Rectal smooth muscle tissue (tissue), 1 donor: ENCODE measurements at regions not wholly inside any gene's neighbourhood (a gene's known extent, or its start where the extent isn't known, plus 50 kb on each side); places are given as distances from the start of the nearest gene placed in this dataset.

Experiments used
- H3K27ac ChIP-seq: one replicate; pipeline ENCODE4 v1.7.0; 2013; ENCODE audit warnings: low read depth, low read length, inconsistent platforms
- H3K27me3 ChIP-seq: one replicate; pipeline ENCODE4 v1.7.0; 2013; ENCODE audit warnings: low read length; ENCODE audit not compliant: control insufficient read depth, insufficient read depth
- H3K36me3 ChIP-seq: one replicate; pipeline ENCODE4 v1.7.0; 2013; ENCODE audit warnings: low read length; ENCODE audit not compliant: control insufficient read depth, insufficient read depth
- H3K4me1 ChIP-seq: one replicate; pipeline ENCODE4 v1.7.0; 2013; ENCODE audit warnings: low read length; ENCODE audit not compliant: control insufficient read depth, insufficient read depth
- H3K4me3 ChIP-seq: one replicate; pipeline ENCODE4 v1.7.0; 2013; ENCODE audit warnings: low read length
- H3K9ac ChIP-seq: one replicate; pipeline ENCODE4 v1.7.0; 2013; ENCODE audit warnings: low read length

DNA sequence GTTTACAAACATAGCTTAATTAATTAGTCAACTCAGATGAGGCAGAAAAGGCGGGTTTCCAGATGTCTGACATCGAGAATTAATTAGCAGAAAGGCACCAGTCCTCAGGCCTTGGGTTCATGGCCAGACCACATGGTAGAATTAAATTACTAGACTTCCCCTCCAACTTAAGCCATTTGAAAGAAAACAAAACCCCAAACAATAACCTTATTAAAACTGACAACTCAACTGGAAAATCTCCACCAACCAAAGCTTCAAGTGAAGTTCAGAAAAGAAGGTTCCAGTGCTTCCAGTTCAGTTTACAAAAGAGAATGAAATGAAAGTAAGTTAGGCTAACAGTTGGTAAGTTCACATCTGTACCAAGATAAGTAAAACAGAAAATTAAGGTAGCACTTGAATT, 349.5 kb downstream of the GRIN2B start:
- no peaks in the 10 kb centered on the region for H3K4me1 ChIP-seq

DNA sequence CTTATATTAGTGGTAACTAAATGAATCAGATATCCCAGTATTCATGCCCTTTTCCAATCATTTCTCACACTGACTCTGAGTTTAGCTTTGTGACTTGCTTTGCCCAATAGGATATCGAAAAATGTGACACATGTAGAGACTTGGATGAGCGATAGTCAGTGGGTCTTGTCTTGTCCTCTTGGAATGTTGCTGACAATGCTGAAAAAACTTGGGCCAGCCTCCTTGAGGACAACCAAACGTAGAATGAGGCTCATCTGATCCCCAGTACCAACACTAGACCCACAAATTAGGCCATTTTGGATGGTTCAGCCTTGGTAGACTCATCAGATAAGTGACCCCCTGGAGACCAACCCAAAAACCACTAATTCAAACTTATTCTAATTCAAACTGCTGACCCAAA, 351.0 kb downstream of the GRIN2B start:
- no peaks in the 10 kb centered on the region for H3K4me1 ChIP-seq
- no peak overlapping the region for H3K4me3 ChIP-seq
- H3K9ac ChIP-seq = no peak overlapping the region
- H3K36me3 ChIP-seq = no peaks in the 10 kb centered on the region
- H3K27me3 ChIP-seq = no peaks in the 10 kb centered on the region
- H3K27ac ChIP-seq = no peak overlapping the region

More for the DNA sequence above, 349.5 kb downstream of the GRIN2B start:
- Histone ChIP-seq H3K27ac (no peak overlapping the region), H3K36me3 (no peaks in the 10 kb centered on the region), H3K9ac (no peak overlapping the region), H3K4me3 (no peak overlapping the region), H3K27me3 (no peaks in the 10 kb centered on the region)

DNA sequence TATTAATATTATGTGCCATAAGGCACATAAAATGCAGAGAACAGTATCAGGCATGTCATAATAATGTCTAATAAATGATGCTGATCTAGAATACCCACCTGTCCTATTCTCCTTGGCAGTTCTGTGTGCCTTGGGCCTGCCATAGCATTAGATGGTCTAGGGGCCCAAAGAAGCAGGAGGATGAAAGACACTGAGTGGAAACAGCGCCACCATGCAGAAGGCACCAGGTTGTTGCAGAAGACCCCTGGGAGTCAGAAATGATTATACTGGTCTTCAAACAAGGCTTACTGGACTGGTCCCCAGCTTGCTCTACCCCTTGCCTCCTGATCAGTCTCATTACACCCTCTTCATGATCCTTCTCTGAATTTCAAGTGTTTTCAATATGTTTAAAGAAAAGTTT, 353.3 kb downstream of the GRIN2B start:
- H3K9ac ChIP-seq = no peak overlapping the region
- no peaks in the 10 kb centered on the region for H3K4me1 ChIP-seq
- no peak overlapping the region for H3K4me3 ChIP-seq
- H3K27ac ChIP-seq = no peak overlapping the region
- no peaks in the 10 kb centered on the region for H3K36me3 ChIP-seq
- no peaks in the 10 kb centered on the region for H3K27me3 ChIP-seq

DNA sequence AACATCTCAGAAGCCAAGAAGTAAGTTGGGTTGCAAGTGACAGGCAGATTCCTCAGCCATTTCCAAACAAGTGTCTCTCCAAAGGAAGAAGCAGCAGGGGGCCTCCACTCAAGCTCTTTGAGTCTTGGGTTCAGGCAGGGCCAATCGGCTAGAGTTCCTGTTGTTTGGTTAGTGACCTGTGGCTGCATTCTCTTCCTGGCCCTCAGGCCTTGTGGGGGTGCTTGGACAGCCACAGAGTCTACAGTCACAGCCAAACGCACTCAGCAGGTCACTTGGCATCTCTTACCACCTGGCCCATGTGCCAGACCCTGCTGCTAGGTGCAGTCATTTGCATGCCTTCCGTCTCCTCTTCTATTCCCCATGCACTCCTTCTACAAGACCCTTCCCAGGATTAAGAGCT, 353.9 kb downstream of the GRIN2B start:
- Histone ChIP-seq H3K27me3 (no peaks in the 10 kb centered on the region), H3K4me1 (no peaks in the 10 kb centered on the region), H3K27ac (no peak overlapping the region), H3K36me3 (no peaks in the 10 kb centered on the region), H3K9ac (no peak overlapping the region), H3K4me3 (no peak overlapping the region)

DNA sequence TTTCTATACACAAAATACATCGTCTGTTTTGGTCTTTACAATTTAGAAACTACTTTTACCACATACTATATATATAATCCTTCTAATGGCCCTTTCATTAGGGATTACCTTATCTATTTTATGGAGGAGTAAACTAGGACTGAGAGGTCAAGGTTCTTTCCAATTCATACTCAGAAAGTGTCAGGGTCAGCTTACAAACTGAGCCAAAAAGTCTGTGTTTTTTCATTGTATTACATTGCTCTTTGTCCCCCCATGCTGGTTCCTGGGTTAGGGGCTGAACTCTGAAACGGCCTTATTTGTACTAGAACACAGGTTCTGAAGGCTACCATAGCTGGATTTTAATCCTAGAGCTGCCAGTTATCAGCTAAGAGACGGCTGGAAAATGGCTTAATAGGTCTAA, 368.1 kb downstream of the GRIN2B start:
- Histone ChIP-seq H3K9ac (no peak overlapping the region), H3K27ac (no peak overlapping the region), H3K36me3 (no peaks in the 10 kb centered on the region), H3K4me3 (no peak overlapping the region), H3K4me1 (no peaks in the 10 kb centered on the region), H3K27me3 (no peaks in the 10 kb centered on the region)

DNA sequence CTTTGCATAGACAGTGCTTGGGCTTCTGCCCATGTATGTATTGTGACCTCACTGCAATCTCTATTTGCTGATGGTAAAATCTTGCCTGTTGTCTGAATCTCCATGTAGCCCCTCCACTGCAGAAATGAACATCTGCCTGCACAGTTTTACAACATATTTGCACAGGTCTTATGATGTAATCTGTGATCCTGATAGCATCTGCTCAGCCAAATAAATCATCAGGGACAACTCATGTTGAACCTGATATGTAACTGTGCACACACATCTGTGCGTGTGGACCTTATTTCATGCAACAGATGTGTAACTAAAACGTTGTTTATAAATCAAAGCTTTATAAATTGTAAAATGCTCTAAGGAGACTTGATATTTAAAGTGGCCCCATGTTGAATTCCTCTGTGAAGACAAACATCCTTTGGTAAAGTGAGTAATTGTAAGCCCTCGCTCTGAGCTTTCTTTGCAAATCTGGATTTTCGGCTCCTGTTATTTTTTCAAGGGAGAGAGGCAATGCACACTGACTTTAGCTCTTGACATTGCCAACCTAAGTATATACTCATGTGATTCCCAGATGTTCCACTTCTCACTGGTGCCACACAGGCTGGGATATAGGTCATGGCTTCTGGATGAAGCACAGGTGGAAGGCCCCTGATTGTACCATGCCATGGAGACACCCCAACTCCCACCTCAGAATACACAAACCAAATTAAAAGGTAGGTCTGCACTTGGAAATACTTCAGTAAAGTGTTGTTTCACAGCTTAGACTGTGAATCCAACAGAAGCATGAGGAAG, 371.3 kb downstream of the GRIN2B start:
- Histone ChIP-seq H3K4me1 (no peaks in the 10 kb centered on the region), H3K9ac (no peak overlapping the region), H3K27ac (no peak overlapping the region), H3K4me3 (no peak overlapping the region), H3K27me3 (no peaks in the 10 kb centered on the region), H3K36me3 (no peaks in the 10 kb centered on the region)

DNA sequence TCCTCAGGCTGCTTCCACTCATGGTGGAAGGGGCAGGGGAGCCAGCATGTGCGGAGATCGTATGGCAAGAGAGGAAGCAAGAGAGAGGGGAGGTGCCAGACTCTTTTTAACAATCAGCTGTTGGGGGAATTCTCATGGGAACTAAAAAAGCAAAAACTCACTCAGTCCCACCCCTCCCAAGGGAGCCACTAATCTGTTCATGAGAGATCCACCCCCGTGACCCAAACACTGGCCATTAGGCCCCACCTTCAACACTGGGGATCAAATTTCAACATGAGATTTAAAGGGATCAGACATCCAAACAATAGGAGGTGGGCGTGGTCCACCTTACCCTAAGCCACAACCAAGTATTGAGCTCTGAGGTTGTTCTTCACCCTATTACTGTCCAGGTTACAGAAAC, 375.1 kb downstream of the GRIN2B start:
- H3K27ac ChIP-seq = no peak overlapping the region

DNA sequence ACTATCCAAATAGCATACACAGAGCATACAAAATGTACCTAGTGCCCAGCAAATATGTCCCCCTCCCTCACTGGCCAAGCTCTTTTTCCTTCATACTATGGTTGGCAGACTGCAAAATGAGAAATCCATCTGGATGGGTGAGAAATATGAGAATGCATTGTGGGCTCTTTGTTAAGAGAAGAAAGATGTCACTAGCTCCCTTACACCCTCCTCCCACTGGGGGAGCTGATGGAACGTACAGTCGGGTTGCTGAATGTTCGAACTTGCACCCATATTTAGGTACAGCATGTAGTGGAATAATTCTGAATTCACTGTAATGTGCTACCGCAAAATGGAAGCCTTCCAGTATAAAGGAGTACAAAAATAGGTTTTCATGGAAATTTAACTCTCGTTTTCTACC, 377.4 kb downstream of the GRIN2B start:
- Histone ChIP-seq H3K27ac (no peak overlapping the region), H3K4me1 (no peaks in the 10 kb centered on the region), H3K4me3 (no peak overlapping the region), H3K27me3 (no peaks in the 10 kb centered on the region), H3K9ac (no peak overlapping the region), H3K36me3 (no peaks in the 10 kb centered on the region)

More for the DNA sequence above, 375.1 kb downstream of the GRIN2B start:
- Histone ChIP-seq H3K4me1 (no peaks in the 10 kb centered on the region), H3K27me3 (no peaks in the 10 kb centered on the region), H3K4me3 (no peak overlapping the region), H3K36me3 (no peaks in the 10 kb centered on the region), H3K9ac (no peak overlapping the region)

DNA sequence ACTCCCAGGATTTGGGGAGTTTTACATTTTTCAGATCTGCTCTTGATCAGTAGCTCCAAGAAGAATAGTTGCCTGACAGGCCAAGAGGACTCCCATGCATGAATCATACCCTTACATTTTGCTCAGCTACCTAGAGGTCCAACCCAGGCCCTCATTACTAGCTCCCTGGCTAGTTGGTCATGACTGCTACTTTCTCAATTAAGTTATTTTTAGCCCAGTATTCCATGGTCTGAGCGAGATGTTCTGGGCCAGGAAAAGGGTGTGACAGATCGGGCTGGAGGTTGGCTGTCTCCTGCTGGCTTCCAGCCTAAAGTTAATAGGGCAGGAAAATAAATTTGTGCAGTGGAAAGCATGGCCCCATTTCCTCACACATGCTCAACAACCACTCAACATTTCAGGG, 379.2 kb downstream of the GRIN2B start:
- Histone ChIP-seq H3K27me3 (no peaks in the 10 kb centered on the region), H3K36me3 (no peaks in the 10 kb centered on the region), H3K4me1 (no peaks in the 10 kb centered on the region), H3K4me3 (no peak overlapping the region), H3K9ac (no peak overlapping the region), H3K27ac (no peak overlapping the region)

DNA sequence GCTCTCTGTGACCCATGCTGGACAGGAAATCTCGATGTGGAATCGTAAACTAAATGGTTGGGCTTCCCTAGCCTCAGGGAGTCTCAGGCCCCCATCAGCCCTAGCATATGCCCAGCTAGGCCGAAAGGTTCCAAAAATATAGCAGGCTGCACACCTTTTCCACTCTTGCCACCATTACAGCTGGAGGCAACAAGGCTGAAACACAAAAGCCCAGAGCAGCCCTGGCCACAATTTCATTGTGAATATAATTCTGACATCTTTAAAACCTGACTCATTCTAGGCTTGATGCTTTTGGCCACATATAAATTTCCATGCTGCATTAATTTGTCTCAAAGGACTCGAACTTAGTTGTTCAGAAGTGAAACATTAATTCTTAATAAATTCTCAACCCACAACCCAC, 382.2 kb downstream of the GRIN2B start:
- H3K27me3 ChIP-seq = no peaks in the 10 kb centered on the region
- no peaks in the 10 kb centered on the region for H3K36me3 ChIP-seq
- H3K4me1 ChIP-seq = no peaks in the 10 kb centered on the region
- H3K9ac ChIP-seq = no peak overlapping the region
- no peak overlapping the region for H3K4me3 ChIP-seq
- H3K27ac ChIP-seq = no peak overlapping the region

DNA sequence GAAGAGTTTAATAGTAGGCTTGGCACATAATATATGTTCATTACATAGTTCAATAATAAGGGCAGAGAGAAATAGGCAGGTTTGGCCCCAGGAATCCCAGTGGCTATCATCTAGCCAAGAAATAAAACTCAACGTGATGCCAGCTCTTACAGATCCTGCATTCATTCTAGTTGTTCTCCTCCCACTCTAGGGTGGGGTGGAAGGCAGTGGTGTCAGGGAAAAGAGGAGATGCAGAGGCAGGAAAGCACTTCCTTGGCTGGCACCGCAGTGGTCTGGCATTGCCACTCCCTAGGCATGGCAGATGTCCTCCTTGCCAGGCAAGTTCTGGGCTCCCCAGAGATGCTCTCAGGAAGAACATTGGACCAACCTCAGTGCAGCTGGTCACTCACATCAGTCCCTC, 383.6 kb downstream of the GRIN2B start:
- H3K9ac ChIP-seq = no peak overlapping the region
- H3K27ac ChIP-seq = no peak overlapping the region
- no peaks in the 10 kb centered on the region for H3K36me3 ChIP-seq
- no peaks in the 10 kb centered on the region for H3K27me3 ChIP-seq
- H3K4me1 ChIP-seq = no peaks in the 10 kb centered on the region
- H3K4me3 ChIP-seq = no peak overlapping the region

DNA sequence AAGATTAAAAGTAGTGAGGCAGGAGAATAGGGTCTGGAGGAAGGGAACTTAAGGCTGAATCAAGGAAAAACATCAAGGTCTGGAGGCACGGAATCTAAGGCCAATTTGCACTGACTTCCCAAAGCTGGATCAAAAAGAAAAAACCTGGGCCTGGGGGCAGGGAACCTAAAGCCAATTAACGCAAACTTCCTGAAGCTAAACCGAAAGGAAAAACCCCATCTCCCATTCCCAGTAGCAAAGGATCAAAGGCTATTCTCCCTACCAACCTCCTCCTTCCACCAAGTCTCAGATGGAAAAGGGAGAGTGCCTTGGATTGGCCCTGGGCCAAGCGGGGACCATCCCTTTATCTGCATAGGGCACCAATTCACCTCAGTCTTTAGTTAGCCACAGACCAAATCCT, 384.2 kb downstream of the GRIN2B start:
- Histone ChIP-seq H3K36me3 (no peaks in the 10 kb centered on the region), H3K27ac (no peak overlapping the region)

DNA sequence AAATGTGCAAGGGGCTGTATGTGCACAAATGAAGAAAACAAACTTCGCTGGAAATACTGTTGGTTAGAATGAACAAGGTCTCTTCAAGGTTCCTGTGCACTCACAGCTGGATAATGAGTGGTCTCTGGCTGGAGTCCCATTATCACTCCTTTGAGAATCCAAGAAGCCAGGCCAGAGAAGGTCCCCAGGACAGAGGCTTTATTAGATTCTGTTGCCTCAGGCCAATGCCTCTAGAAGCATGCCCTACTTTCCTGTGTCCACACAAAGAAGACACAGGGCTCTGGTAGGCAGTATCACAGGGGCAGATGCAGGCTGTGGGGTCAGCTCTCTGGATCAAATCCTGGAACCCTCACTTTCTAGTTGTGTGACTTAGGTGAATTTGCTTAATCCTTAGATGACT, 384.7 kb downstream of the GRIN2B start:
- Histone ChIP-seq H3K4me1 (no peaks in the 10 kb centered on the region), H3K27ac (no peak overlapping the region), H3K27me3 (no peaks in the 10 kb centered on the region), H3K36me3 (no peaks in the 10 kb centered on the region), H3K9ac (no peak overlapping the region), H3K4me3 (no peak overlapping the region)

More for the DNA sequence above, 384.2 kb downstream of the GRIN2B start:
- Histone ChIP-seq H3K9ac (no peak overlapping the region), H3K4me3 (no peak overlapping the region), H3K27me3 (no peaks in the 10 kb centered on the region), H3K4me1 (no peaks in the 10 kb centered on the region)
